ENCODE measurements at regions not wholly inside any gene's neighbourhood (a gene's known extent, or its start where the extent isn't known, plus 50 kb on each side); places are given as distances from the start of the nearest gene placed in this dataset.

GRCh38 chr15:52975941-52976449 lies 185.9 kb upstream of the ONECUT1 start:
- ChIA-PET POLR2A (no interaction called here), CTCF (no interaction called here)
- peaks cover 0 to 2% of the 10 kb centered on the region in 2 donors for H3K27me3 Mint-ChIP-seq
- no peaks in the 10 kb centered on the region for H3K9me3 Mint-ChIP-seq
- Histone ChIP-seq H3K36me3 (ENCODE audit: insufficient read depth, low read length) (no peaks in the 10 kb centered on the region), H3K27ac (ENCODE audit: low read depth, low read length) (no peak overlapping the region), H3K4me1 (ENCODE audit: insufficient read depth, low read length) (no peaks in the 10 kb centered on the region), H3K9me3 (ENCODE audit: low read length) (no peaks in the 10 kb centered on the region), H3K4me3 (ENCODE audit: low read length) (no peak overlapping the region), H3K27me3 (ENCODE audit: insufficient read depth, low read length, poor library complexity, severe bottlenecking) (no peaks in the 10 kb centered on the region)
- no peak overlapping the region for H3K27ac Mint-ChIP-seq
- peaks cover 0 to under 1% (median 0%) of the 10 kb centered on the region in 3 donors for H3K4me1 Mint-ChIP-seq
- DNase-seq: no peak
- no peak overlapping the region for H3K4me3 Mint-ChIP-seq
- H3K36me3 Mint-ChIP-seq: no peaks in the 10 kb centered on the region

- no peak overlapping the region for H3K4me3 ChIP-seq (ENCODE audit: low read length)
- no peak for DNase-seq
- H3K27ac Mint-ChIP-seq: no peak overlapping the region
- ChIA-PET CTCF (no interaction called here), POLR2A (no interaction called here)
- peaks cover 0 to 3% (median 1%) of the 10 kb centered on the region in 5 donors for H3K9me3 Mint-ChIP-seq
- no peaks in the 10 kb centered on the region for H3K36me3 Mint-ChIP-seq
- H3K27ac ChIP-seq (ENCODE audit: low read depth, low read length): no peak overlapping the region
- H3K27me3 ChIP-seq (ENCODE audit: insufficient read depth, low read length, poor library complexity, severe bottlenecking): no peaks in the 10 kb centered on the region
- H3K4me1 Mint-ChIP-seq: no peaks in the 10 kb centered on the region
- no peaks in the 10 kb centered on the region for H3K36me3 ChIP-seq (ENCODE audit: insufficient read depth, low read length)
- H3K9me3 ChIP-seq (ENCODE audit: low read length): no peaks in the 10 kb centered on the region
- H3K4me1 ChIP-seq (ENCODE audit: insufficient read depth, low read length): no peaks in the 10 kb centered on the region
- H3K27me3 Mint-ChIP-seq: peaks cover 4 to 13% of the 10 kb centered on the region in 2 donors
- no peak overlapping the region for H3K4me3 Mint-ChIP-seq
These were observed 173.7 kb upstream of the ONECUT1 start for GRCh38 chr15:52963865-52964264.

DNA sequence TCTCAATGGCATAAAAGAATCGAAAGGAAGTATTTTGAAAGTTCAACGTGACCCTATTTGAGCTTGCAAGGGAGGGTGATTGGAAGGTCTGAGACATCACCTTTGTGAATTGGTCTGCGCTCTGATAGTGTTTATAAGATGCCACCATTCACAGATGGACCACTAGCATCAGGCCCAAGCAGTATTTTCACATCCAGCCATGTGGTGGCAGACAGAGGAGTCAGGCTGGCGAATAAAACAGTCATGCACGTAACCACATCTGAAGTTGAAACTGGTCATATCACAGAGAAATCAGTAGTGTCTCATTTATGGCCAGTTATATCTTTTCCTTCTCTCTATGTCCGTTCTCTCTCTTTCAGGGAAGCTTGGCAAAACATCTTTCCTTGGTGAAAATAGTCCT lies 170.1 kb upstream of the ONECUT1 start:
- Histone ChIP-seq H3K4me3 (ENCODE audit: low read length) (no peak overlapping the region), H3K36me3 (ENCODE audit: insufficient read depth, low read length) (no peaks in the 10 kb centered on the region), H3K27ac (ENCODE audit: low read depth, low read length) (no peak overlapping the region), H3K9me3 (ENCODE audit: low read length) (no peaks in the 10 kb centered on the region), H3K27me3 (ENCODE audit: insufficient read depth, low read length, poor library complexity, severe bottlenecking) (no peaks in the 10 kb centered on the region), H3K4me1 (ENCODE audit: insufficient read depth, low read length) (no peaks in the 10 kb centered on the region)
- Mint-ChIP-seq H3K36me3 (no peaks in the 10 kb centered on the region), H3K9me3 (peaks cover 0 to 3% (median 0%) of the 10 kb centered on the region in 5 donors), H3K27ac (no peak overlapping the region), H3K4me1 (no peaks in the 10 kb centered on the region), H3K4me3 (no peak overlapping the region), H3K27me3 (peaks cover 3 to 10% of the 10 kb centered on the region in 2 donors)
- CTCF ChIA-PET: no interaction called here
- POLR2A ChIA-PET: no interaction called here
- DNase-seq: no peak

DNA sequence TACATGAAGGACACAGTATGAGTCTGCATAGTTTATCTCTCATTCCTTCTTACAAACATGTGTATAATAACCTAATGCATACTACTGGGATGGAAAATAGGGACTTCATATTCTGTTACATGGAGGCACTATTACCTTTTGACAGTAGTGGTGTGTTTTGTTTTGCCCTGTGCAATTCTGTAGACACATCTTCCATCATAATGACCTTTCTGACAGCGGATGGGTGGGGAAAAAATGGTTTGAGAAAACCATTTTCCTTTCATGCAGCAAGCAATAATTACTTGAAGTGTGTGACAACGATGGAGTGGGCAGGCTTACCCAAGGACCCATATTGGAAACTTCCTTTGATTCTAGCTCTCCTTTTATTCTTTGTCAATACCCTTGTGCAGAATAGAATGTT lies 153.6 kb upstream of the ONECUT1 start:
- Mint-ChIP-seq H3K27ac (no peak overlapping the region), H3K9me3 (peaks cover 0 to 6% (median 0%) of the 10 kb centered on the region in 5 donors), H3K27me3 (peaks cover 1 to 19% of the 10 kb centered on the region in 2 donors), H3K4me1 (no peaks in the 10 kb centered on the region), H3K36me3 (no peaks in the 10 kb centered on the region), H3K4me3 (no peak overlapping the region)
- ChIA-PET POLR2A (no interaction called here), CTCF (no interaction called here)
- DNase-seq: no peak
- Histone ChIP-seq H3K4me1 (ENCODE audit: insufficient read depth, low read length) (no peaks in the 10 kb centered on the region), H3K9me3 (ENCODE audit: low read length) (no peaks in the 10 kb centered on the region), H3K27me3 (ENCODE audit: insufficient read depth, low read length, poor library complexity, severe bottlenecking) (no peaks in the 10 kb centered on the region), H3K27ac (ENCODE audit: low read depth, low read length) (no peak overlapping the region), H3K36me3 (ENCODE audit: insufficient read depth, low read length) (no peaks in the 10 kb centered on the region), H3K4me3 (ENCODE audit: low read length) (no peak overlapping the region)

DNA sequence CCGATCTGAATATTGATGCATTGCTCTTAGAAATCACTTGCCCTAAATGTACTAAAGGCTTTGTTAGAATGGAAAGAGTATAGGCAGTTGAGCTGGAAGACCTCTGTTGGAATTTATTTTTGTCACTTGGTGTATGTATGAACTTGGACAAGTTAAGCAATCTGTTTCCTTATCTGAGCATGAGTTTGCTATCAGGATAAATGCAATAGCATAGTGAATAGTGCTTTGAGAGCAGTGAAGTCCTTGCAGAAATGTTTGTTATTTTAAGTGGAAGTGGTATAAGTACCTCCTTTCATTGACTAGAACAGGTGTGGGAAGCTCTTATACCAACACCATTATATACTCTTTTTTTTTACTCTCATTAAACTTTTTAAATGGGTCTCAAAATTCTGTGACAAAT lies 146.4 kb upstream of the ONECUT1 start:
- CTCF ChIA-PET: no interaction called here
- peaks cover 2 to 7% (median 4%) of the 10 kb centered on the region in 5 donors for H3K9me3 Mint-ChIP-seq

GRCh38 chr15:52925130-52925529 lies 135.0 kb upstream of the ONECUT1 start:
- peaks cover 6 to 8% of the 10 kb centered on the region in 2 donors for H3K27me3 Mint-ChIP-seq
- no peak for DNase-seq
- Histone ChIP-seq H3K9me3 (ENCODE audit: low read length) (no peaks in the 10 kb centered on the region), H3K4me3 (ENCODE audit: low read length) (no peak overlapping the region), H3K4me1 (ENCODE audit: insufficient read depth, low read length) (no peaks in the 10 kb centered on the region), H3K27me3 (ENCODE audit: insufficient read depth, low read length, poor library complexity, severe bottlenecking) (no peaks in the 10 kb centered on the region), H3K27ac (ENCODE audit: low read depth, low read length) (no peak overlapping the region), H3K36me3 (ENCODE audit: insufficient read depth, low read length) (no peaks in the 10 kb centered on the region)
- H3K9me3 Mint-ChIP-seq: peaks cover 0 to 9% (median 3%) of the 10 kb centered on the region in 5 donors
- ChIA-PET POLR2A (no interaction called here), CTCF (no interaction called here)
- H3K4me1 Mint-ChIP-seq: no peaks in the 10 kb centered on the region
- no peaks in the 10 kb centered on the region for H3K36me3 Mint-ChIP-seq
- no peak overlapping the region for H3K27ac Mint-ChIP-seq
- no peak overlapping the region for H3K4me3 Mint-ChIP-seq

More for the DNA sequence above, 146.4 kb upstream of the ONECUT1 start:
- H3K27ac Mint-ChIP-seq: no peak overlapping the region
- no peak overlapping the region for H3K4me3 ChIP-seq (ENCODE audit: low read length)
- H3K4me1 ChIP-seq (ENCODE audit: insufficient read depth, low read length): no peaks in the 10 kb centered on the region
- no peaks in the 10 kb centered on the region for H3K36me3 Mint-ChIP-seq
- H3K4me1 Mint-ChIP-seq: no peaks in the 10 kb centered on the region
- H3K27me3 Mint-ChIP-seq: peaks cover 4 to 24% of the 10 kb centered on the region in 2 donors
- no peak overlapping the region for H3K4me3 Mint-ChIP-seq
- no peaks in the 10 kb centered on the region for H3K27me3 ChIP-seq (ENCODE audit: insufficient read depth, low read length, poor library complexity, severe bottlenecking)
- H3K27ac ChIP-seq (ENCODE audit: low read depth, low read length): no peak overlapping the region
- DNase-seq: no peak
- POLR2A ChIA-PET: no interaction called here
- no peaks in the 10 kb centered on the region for H3K9me3 ChIP-seq (ENCODE audit: low read length)
- H3K36me3 ChIP-seq (ENCODE audit: insufficient read depth, low read length): no peaks in the 10 kb centered on the region

- H3K27me3 ChIP-seq (ENCODE audit: insufficient read depth, low read length, poor library complexity, severe bottlenecking): no peaks in the 10 kb centered on the region
- H3K4me1 ChIP-seq (ENCODE audit: insufficient read depth, low read length): no peaks in the 10 kb centered on the region
- Mint-ChIP-seq H3K4me1 (no peaks in the 10 kb centered on the region), H3K27ac (no peak overlapping the region), H3K27me3 (peaks cover 6 to 8% of the 10 kb centered on the region in 2 donors), H3K36me3 (no peaks in the 10 kb centered on the region), H3K4me3 (no peak overlapping the region), H3K9me3 (peaks cover 0 to 4% (median 2%) of the 10 kb centered on the region in 5 donors)
- DNase-seq: no peak
- H3K9me3 ChIP-seq (ENCODE audit: low read length): no peaks in the 10 kb centered on the region
- POLR2A ChIA-PET: no interaction called here
- CTCF ChIA-PET: no interaction called here
- no peak overlapping the region for H3K4me3 ChIP-seq (ENCODE audit: low read length)
- no peak overlapping the region for H3K27ac ChIP-seq (ENCODE audit: low read depth, low read length)
- no peaks in the 10 kb centered on the region for H3K36me3 ChIP-seq (ENCODE audit: insufficient read depth, low read length)
These were observed 134.5 kb upstream of the ONECUT1 start for GRCh38 chr15:52924630-52925029.

DNA sequence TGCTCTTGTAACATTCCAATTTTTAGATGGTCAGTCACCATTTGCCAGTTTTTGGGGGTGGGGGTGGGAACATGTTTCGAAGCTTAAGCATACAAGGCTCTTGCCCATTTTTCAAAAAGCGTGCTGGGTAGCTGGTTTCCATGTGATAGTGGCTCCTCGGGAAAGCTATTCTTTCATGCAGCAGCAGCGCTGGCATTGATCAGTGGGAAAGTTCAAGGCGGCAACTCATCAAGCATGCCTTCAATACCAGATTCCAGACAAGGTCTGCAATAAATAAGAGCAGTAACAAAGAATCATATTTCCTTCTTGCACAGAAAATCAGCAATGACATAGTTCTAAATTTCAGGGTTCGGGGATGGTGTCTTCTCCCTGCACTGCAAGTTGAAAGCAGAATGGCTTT lies 133.5 kb upstream of the ONECUT1 start:
- no peaks in the 10 kb centered on the region for H3K9me3 ChIP-seq (ENCODE audit: low read length)
- POLR2A ChIA-PET: no interaction called here
- CTCF ChIA-PET: no interaction called here

GRCh38 chr15:52922871-52923270 lies 132.7 kb upstream of the ONECUT1 start:
- no peak for DNase-seq
- peaks cover 0 to 3% (median 0%) of the 10 kb centered on the region in 5 donors for H3K9me3 Mint-ChIP-seq
- H3K27ac ChIP-seq (ENCODE audit: low read depth, low read length): no peak overlapping the region
- no peak overlapping the region for H3K4me3 Mint-ChIP-seq
- H3K4me3 ChIP-seq (ENCODE audit: low read length): no peak overlapping the region
- H3K27ac Mint-ChIP-seq: no peak overlapping the region
- H3K4me1 ChIP-seq (ENCODE audit: insufficient read depth, low read length): no peaks in the 10 kb centered on the region
- ChIA-PET CTCF (no interaction called here), POLR2A (no interaction called here)
- no peaks in the 10 kb centered on the region for H3K9me3 ChIP-seq (ENCODE audit: low read length)
- H3K27me3 Mint-ChIP-seq: peaks cover 6 to 8% of the 10 kb centered on the region in 2 donors
- no peaks in the 10 kb centered on the region for H3K4me1 Mint-ChIP-seq
- H3K36me3 Mint-ChIP-seq: no peaks in the 10 kb centered on the region
- no peaks in the 10 kb centered on the region for H3K27me3 ChIP-seq (ENCODE audit: insufficient read depth, low read length, poor library complexity, severe bottlenecking)
- H3K36me3 ChIP-seq (ENCODE audit: insufficient read depth, low read length): no peaks in the 10 kb centered on the region

More for the DNA sequence above, 133.5 kb upstream of the ONECUT1 start:
- Mint-ChIP-seq H3K4me3 (no peak overlapping the region), H3K36me3 (no peaks in the 10 kb centered on the region), H3K4me1 (no peaks in the 10 kb centered on the region), H3K27ac (no peak overlapping the region), H3K9me3 (peaks cover 0 to 3% (median 0%) of the 10 kb centered on the region in 5 donors), H3K27me3 (peaks cover 6 to 8% of the 10 kb centered on the region in 2 donors)
- no peaks in the 10 kb centered on the region for H3K27me3 ChIP-seq (ENCODE audit: insufficient read depth, low read length, poor library complexity, severe bottlenecking)
- no peaks in the 10 kb centered on the region for H3K4me1 ChIP-seq (ENCODE audit: insufficient read depth, low read length)
- no peak overlapping the region for H3K27ac ChIP-seq (ENCODE audit: low read depth, low read length)
- no peak for DNase-seq
- no peaks in the 10 kb centered on the region for H3K36me3 ChIP-seq (ENCODE audit: insufficient read depth, low read length)
- H3K4me3 ChIP-seq (ENCODE audit: low read length): no peak overlapping the region

Measured in CD8-positive, alpha-beta memory T cell (primary cell).